CD14-positive monocyte (primary cell): ENCODE measurements at regions not wholly inside any gene's neighbourhood (a gene's known extent, or its start where the extent isn't known, plus 50 kb on each side); places are given as distances from the start of the nearest gene placed in this dataset.

Experiments
- DNase-seq, 3 donors: peaks; one replicate each; pipeline ENCODE4 v3.0.0-alpha.2; 2011 to 2022
- H2AFZ ChIP-seq: 2 replicates; pipeline ENCODE4 v1.6.0; 2012; ENCODE audit warnings: mild to moderate bottlenecking, low read depth, low read length, inconsistent platforms; ENCODE audit not compliant: insufficient read depth, poor library complexity, severe bottlenecking
- H3K27ac ChIP-seq, 2 donors: 1 replicate in 1 of 2; 2 replicates in 1 of 2; pipeline ENCODE4 v1.5.1; 2012 to 2013; ENCODE audit warnings: low read length in 2 of 2, control low read depth in 1 of 2, inconsistent platforms in 1 of 2, low read depth in 1 of 2, mild to moderate bottlenecking in 1 of 2
- H3K27me3 ChIP-seq, 2 donors: one replicate each; pipeline versions ENCODE4 v1.6.0 to v1.6.1; 2011 to 2013; ENCODE audit warnings: low read length in 2 of 2; ENCODE audit not compliant: control insufficient read depth in 2 of 2, insufficient read depth in 2 of 2
- H3K36me3 ChIP-seq, 2 donors: replicated peaks in 1 of 2; 1 replicate in 1 of 2; 2 replicates in 1 of 2; pipeline versions ENCODE4 v1.5.1 to v1.6.1; 2012 to 2013; ENCODE audit warnings: low read length in 2 of 2, control low read depth in 1 of 2, inconsistent platforms in 1 of 2, mild to moderate bottlenecking in 1 of 2; ENCODE audit not compliant: insufficient read depth in 2 of 2, control insufficient read depth in 1 of 2
- H3K4me1 ChIP-seq, 2 donors: 1 replicate in 1 of 2; 2 replicates in 1 of 2; pipeline versions ENCODE4 v1.5.1 to v1.6.1; 2012 to 2013; ENCODE audit warnings: low read length in 2 of 2, control low read depth in 1 of 2, inconsistent platforms in 1 of 2, mild to moderate bottlenecking in 1 of 2, moderate library complexity in 1 of 2; ENCODE audit not compliant: insufficient read depth in 2 of 2, control insufficient read depth in 1 of 2
- H3K4me2 ChIP-seq: replicated peaks from 2 replicates; pipeline ENCODE3; 2012; ENCODE audit warnings: low read length, moderate library complexity, mild to moderate bottlenecking; ENCODE audit not compliant: poor library complexity, severe bottlenecking; ENCODE audit errors: extremely low read depth
- H3K4me3 ChIP-seq, 3 experiments: fragments of 200-600 bp in 1 of 3; sonication (generic) in 1 of 3; replicated peaks in 1 of 3; 1 replicate in 2 of 3; 2 replicates in 1 of 3; pipeline ENCODE4 v1.5.1; 2011 to 2013; ENCODE audit warnings: low read length in 3 of 3, mild to moderate bottlenecking in 3 of 3, control low read depth in 2 of 3, low read depth in 2 of 3, inconsistent platforms in 1 of 3, moderate library complexity in 1 of 3
- H3K79me2 ChIP-seq: 2 replicates; pipeline ENCODE4 v1.6.0; 2012; ENCODE audit warnings: mild to moderate bottlenecking, control low read depth, inconsistent platforms, low read length, moderate library complexity; ENCODE audit not compliant: insufficient read depth
- H3K9ac ChIP-seq: 2 replicates; pipeline ENCODE4 v1.6.0; 2017; ENCODE audit warnings: low read length, mild to moderate bottlenecking; ENCODE audit not compliant: insufficient read depth, poor library complexity, severe bottlenecking
- H3K9me3 ChIP-seq, 2 donors: replicated peaks in 1 of 2; 1 replicate in 1 of 2; 2 replicates in 1 of 2; pipeline versions ENCODE4 v1.5.1 to v1.6.1; 2012 to 2013; ENCODE audit warnings: low read length in 2 of 2, control low read depth in 1 of 2; ENCODE audit not compliant: control insufficient read depth in 1 of 2, insufficient read depth in 1 of 2
- H4K20me1 ChIP-seq: 2 replicates; pipeline ENCODE4 v1.6.0; 2012; ENCODE audit warnings: mild to moderate bottlenecking, low read length, control low read depth, moderate library complexity; ENCODE audit not compliant: insufficient read depth
- H3K27ac Mint-ChIP-seq, 7 donors: one replicate each; pipeline ENCODE4 v1.8.0; 2020; ENCODE audit warnings: mild to moderate bottlenecking in 7 of 7, mixed read lengths in 7 of 7, moderate library complexity in 6 of 7, inconsistent platforms in 2 of 7
- H3K27me3 Mint-ChIP-seq, 3 donors: one replicate each; pipeline ENCODE4 v1.8.0; 2021 to 2022; ENCODE audit warnings: low read depth in 3 of 3, mild to moderate bottlenecking in 3 of 3, mixed read lengths in 3 of 3, moderate library complexity in 3 of 3, inconsistent platforms in 1 of 3
- H3K36me3 Mint-ChIP-seq, 2 donors: one replicate each; pipeline ENCODE4 v1.8.0; 2020; ENCODE audit warnings: mixed read lengths in 2 of 2, inconsistent platforms in 1 of 2, mild to moderate bottlenecking in 1 of 2
- H3K4me1 Mint-ChIP-seq: one replicate; pipeline ENCODE4 v1.8.0; 2020; ENCODE audit warnings: mild to moderate bottlenecking, mixed read lengths
- H3K4me3 Mint-ChIP-seq, 2 donors: one replicate each; pipeline ENCODE4 v1.8.0; 2020; ENCODE audit warnings: mild to moderate bottlenecking in 2 of 2, mixed read lengths in 2 of 2, moderate library complexity in 1 of 2
- H3K9me3 Mint-ChIP-seq, 7 donors: one replicate each; pipeline ENCODE4 v1.8.0; 2020 to 2022; ENCODE audit warnings: mixed read lengths in 7 of 7, mild to moderate bottlenecking in 6 of 7, moderate library complexity in 6 of 7, inconsistent platforms in 2 of 7
- CTCF ChIP-seq: fragments of 200-600 bp; IDR thresholded peaks from one replicate; pipeline ENCODE4 v1.8.0; 2022; ENCODE audit warnings: antibody characterized with exemption, mild to moderate bottlenecking
- WGBS: methylation state at CpG from one replicate; pipeline ENCODE4 v1.1.5; 2013; ENCODE audit warnings: missing lambda C conversion rate; ENCODE audit not compliant: insufficient coverage; 5-methylcytosine and 5-hydroxymethylcytosine counted together
- intact Hi-C, 2 donors: fragments of 100-400 bp; cut with micrococcal nuclease; formaldehyde crosslinking; loops; one replicate each; pipeline versions ENCODE4 v1.15.0 to v1.15.1; 2023

DNA sequence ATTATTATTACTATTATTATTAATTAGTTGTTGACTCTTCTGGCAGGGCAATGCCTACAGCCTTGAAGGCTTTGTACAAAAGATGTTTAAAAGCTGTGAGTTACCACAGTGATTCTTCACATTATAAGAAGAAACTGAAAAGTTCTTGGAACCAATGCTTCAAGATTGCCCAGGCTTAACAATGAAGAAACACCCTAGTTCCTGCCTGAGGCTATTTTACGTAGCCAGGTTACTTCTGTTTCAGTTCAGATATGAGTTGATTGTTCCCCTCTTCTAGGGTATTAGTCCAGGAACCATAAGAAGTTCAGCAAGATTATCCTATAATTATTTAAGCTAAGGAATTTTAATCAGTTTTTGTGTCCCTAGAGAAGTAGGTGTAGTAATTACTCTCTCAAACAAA, 154.6 kb upstream of the CDH12 start:
- no peaks in the 10 kb centered on the region for H3K36me3 Mint-ChIP-seq
- intact Hi-C loops = no loop called here
- WGBS = no CpG with 5 or more reads among the region's 1 CpG

DNA sequence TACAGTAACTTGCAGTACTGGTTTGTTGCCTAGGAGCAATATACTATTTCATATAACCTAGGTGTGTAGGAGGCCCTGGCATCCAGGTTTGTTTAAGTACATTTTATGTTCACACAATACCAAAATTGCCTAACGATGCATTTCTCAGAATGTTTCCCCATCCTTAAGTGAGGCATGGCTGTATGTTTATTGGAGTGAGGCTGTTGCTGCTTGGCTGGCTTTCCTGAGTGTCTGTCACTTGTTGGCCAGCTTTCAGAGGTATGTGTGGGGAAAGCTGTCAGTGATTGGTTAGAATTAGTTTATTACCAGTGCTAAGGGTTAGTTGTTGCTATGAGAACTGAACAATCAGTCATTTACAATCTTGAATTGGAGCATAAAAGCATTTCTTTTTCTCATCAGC, 154.1 kb upstream of the CDH12 start:
- WGBS = no CpG with 5 or more reads among the region's 1 CpG
- H3K27me3 Mint-ChIP-seq = no peaks in the 10 kb centered on the region
- no peaks in the 10 kb centered on the region for H3K9me3 ChIP-seq
- no peak for DNase-seq
- no peak overlapping the region for H3K4me3 Mint-ChIP-seq
- no peak for TF ChIP-seq CTCF
- no peak overlapping the region for H3K9ac ChIP-seq
- no peaks in the 10 kb centered on the region for H3K4me1 ChIP-seq
- intact Hi-C loops = no loop called here
- H3K36me3 ChIP-seq = no peaks in the 10 kb centered on the region
- H3K27ac ChIP-seq = no peak overlapping the region
- no peak overlapping the region for H3K4me2 ChIP-seq
- no peak overlapping the region for H3K27ac Mint-ChIP-seq
- peaks cover 0 to 5% (median 0%) of the 10 kb centered on the region in 7 donors for H3K9me3 Mint-ChIP-seq
- no peak overlapping the region for H2AFZ ChIP-seq
- no peaks in the 10 kb centered on the region for H3K4me1 Mint-ChIP-seq
- no peak overlapping the region for H3K4me3 ChIP-seq
- no peaks in the 10 kb centered on the region for H3K27me3 ChIP-seq
- H4K20me1 ChIP-seq = no peaks in the 10 kb centered on the region
- H3K36me3 Mint-ChIP-seq = no peaks in the 10 kb centered on the region
- H3K79me2 ChIP-seq = no peaks in the 10 kb centered on the region

More for the DNA sequence above, 154.6 kb upstream of the CDH12 start:
- TF ChIP-seq CTCF = no peak
- no peaks in the 10 kb centered on the region for H3K27me3 Mint-ChIP-seq
- no peaks in the 10 kb centered on the region for H3K9me3 ChIP-seq
- no peak overlapping the region for H3K9ac ChIP-seq
- H4K20me1 ChIP-seq = no peaks in the 10 kb centered on the region
- no peak overlapping the region for H3K4me3 ChIP-seq
- H2AFZ ChIP-seq = no peak overlapping the region
- H3K9me3 Mint-ChIP-seq = peaks cover 0 to 5% (median 0%) of the 10 kb centered on the region in 7 donors
- no peak for DNase-seq
- H3K4me1 ChIP-seq = no peaks in the 10 kb centered on the region
- H3K36me3 ChIP-seq = no peaks in the 10 kb centered on the region
- no peak overlapping the region for H3K4me3 Mint-ChIP-seq
- H3K4me2 ChIP-seq = no peak overlapping the region
- no peaks in the 10 kb centered on the region for H3K4me1 Mint-ChIP-seq
- H3K79me2 ChIP-seq = no peaks in the 10 kb centered on the region
- H3K27ac ChIP-seq = no peak overlapping the region
- H3K27me3 ChIP-seq = no peaks in the 10 kb centered on the region
- no peak overlapping the region for H3K27ac Mint-ChIP-seq
